ENCODE measurements at regions not wholly inside any gene's neighbourhood (a gene's known extent, or its start where the extent isn't known, plus 50 kb on each side); places are given as distances from the start of the nearest gene placed in this dataset.
A peak's percentile ranks its signal among the peaks of the same experiment; 100 is the strongest.

- intact Hi-C loops (cut with DNase I) = no loop called here
- DNase-seq (no peak), ATAC-seq (ENCODE audit: poor library complexity) (no peak)
Measured at GRCh38 chr12:15033029-15033428, 60.2 kb downstream of the PDE6H start.

DNA sequence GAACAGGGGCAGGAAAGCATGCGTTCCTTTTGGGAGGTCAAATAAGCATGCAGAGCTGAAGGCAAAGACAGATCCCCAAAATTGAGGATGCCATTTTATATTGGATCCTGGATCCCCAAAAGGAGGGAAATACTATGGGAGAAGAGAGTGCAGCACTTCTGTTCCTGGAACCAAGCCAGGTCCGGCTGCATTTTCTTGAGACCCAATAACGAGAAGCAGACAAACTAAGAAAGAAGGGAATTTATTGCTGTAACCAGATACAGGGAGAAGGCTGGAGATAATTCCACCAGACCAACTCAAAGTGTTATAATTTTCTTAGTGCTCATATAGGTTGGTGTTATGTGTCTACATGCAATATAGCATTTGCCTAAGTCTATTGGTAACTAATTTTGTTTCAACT is 60.8 kb downstream of the PDE6H start:
- intact Hi-C loops (cut with DNase I) = no loop called here
- DNase-seq (no peak), ATAC-seq (ENCODE audit: poor library complexity) (no peak)

DNA sequence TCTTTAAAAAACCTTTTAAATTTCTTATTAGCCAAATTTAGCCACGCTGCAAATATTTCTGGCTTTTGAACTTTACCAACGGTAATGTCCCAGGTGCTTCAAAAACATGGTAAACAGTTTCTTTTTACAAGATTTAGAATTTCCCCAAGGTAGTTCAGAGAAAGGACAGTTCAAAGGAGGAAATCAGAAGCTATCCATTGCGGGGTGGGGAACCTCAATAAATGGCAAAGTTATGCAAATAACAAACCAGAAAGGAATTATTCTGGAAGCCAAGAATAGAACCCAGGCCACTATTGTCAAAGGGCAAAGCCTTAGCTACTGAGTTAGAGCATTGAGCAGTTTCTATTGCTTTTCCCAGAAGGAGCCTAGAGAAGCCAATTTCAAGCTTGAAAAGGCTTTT is 62.3 kb downstream of the PDE6H start:
- intact Hi-C loops (cut with DNase I) = no loop called here
- DNase-seq = no peak

GRCh38 chr12:15037091-15037687 is 64.3 kb downstream of the PDE6H start:
- DNase-seq = no peak
- intact Hi-C loops (cut with DNase I) = no loop called here
- ATAC-seq (ENCODE audit: poor library complexity) = no peak

More for the DNA sequence above, 62.3 kb downstream of the PDE6H start:
- ATAC-seq (ENCODE audit: poor library complexity) = no peak

- ATAC-seq (ENCODE audit: poor library complexity) = peak; percentile 49
- no peak for DNase-seq
Measured at GRCh38 chr12:15038137-15038536, 65.3 kb downstream of the PDE6H start.

GRCh38 chr12:15044471-15044870 is 71.6 kb downstream of the PDE6H start:
- no peak for DNase-seq
- intact Hi-C loops (cut with DNase I) = no loop called here
- ATAC-seq (ENCODE audit: poor library complexity) = no peak

More at GRCh38 chr12:15038137-15038536, 65.3 kb downstream of the PDE6H start:
- intact Hi-C loops (cut with DNase I) = no loop called here

DNA sequence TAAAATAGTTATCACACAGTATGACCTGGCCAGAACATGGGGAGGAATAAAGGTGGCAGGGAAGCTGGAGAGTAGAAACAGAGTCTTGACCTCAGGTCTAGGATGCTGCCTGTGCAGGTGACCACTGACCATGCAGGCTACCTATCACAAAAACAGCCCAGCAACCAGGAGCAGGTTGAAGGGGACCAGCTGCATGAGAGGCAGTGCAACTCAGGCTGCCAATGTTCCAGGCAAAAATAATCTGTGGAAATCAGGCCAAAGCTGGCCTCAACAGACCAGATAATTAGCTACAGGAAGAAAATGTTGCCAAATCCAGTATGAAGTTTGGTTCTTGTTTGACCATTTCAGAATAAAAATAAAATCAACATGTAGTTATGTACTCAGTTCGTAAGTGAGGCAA is 72.6 kb downstream of the PDE6H start:
- DNase-seq (no peak), ATAC-seq (ENCODE audit: poor library complexity) (peak; percentile 41)
- intact Hi-C loops (cut with DNase I) = no loop called here

DNA sequence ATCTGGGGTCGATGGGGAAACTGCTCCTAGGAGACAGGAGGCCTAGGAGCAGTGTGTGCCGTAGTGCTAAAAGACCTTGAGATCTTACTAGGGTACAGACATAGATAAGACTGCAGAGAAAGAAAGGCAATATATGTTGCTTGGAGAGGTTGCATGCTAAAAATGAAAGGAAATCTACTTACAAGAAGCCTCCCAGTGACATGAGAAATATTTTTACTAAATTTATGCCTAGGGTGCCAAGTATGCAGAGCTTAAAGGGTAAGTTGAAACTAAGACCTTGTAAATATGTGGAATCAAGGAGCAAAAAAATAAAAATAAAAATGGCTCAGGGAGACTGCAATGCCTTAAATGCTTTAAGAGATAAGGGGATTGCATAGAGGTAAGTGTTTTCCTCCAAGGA is 74.8 kb downstream of the PDE6H start:
- no peak for ATAC-seq (ENCODE audit: poor library complexity)
- DNase-seq = no peak
- intact Hi-C loops (cut with DNase I) = no loop called here

- ATAC-seq (ENCODE audit: poor library complexity) (no peak), DNase-seq (no peak)
- intact Hi-C loops (cut with DNase I) = no loop called here
Measured at GRCh38 chr12:15049461-15050153, 76.8 kb downstream of the PDE6H start.

- no peak for ATAC-seq (ENCODE audit: poor library complexity)
- no peak for DNase-seq
- intact Hi-C loops (cut with DNase I) = no loop called here
Measured at GRCh38 chr12:15050659-15051058, 77.8 kb downstream of the PDE6H start.

GRCh38 chr12:15052691-15053090 is 79.8 kb downstream of the PDE6H start:
- no peak for DNase-seq
- intact Hi-C loops (cut with DNase I) = no loop called here
- ATAC-seq (ENCODE audit: poor library complexity) = no peak

- intact Hi-C loops (cut with DNase I) = no loop called here
- ATAC-seq (ENCODE audit: poor library complexity) (no peak), DNase-seq (no peak)
Measured at GRCh38 chr12:15056218-15056617, 83.4 kb downstream of the PDE6H start.

All from Right ventricle myocardium superior (tissue), 1 donor.